Loucy (cell line): ENCODE measurements at regions not wholly inside any gene's neighbourhood (a gene's known extent, or its start where the extent isn't known, plus 50 kb on each side); places are given as distances from the start of the nearest gene placed in this dataset.

Source experiments
- H2AFZ ChIP-seq: fragments of 200-600 bp; sonication (generic); 2 replicates; pipeline ENCODE4 v1.6.0; 2016; ENCODE audit warnings: antibody characterized with exemption, mild to moderate bottlenecking, low read length, moderate library complexity
- H3F3A ChIP-seq: fragments of 200-600 bp; 2 replicates; pipeline ENCODE4 v1.6.0; 2016; ENCODE audit warnings: antibody characterized with exemption, low read depth, mild to moderate bottlenecking
- H3K27me3 ChIP-seq: fragments of 200-600 bp; sonication (generic); 2 replicates; pipeline ENCODE4 v1.6.1; 2014; ENCODE audit warnings: low read length, mild to moderate bottlenecking; ENCODE audit not compliant: insufficient read depth, poor library complexity, severe bottlenecking
- H3K36me3 ChIP-seq: fragments of 200-600 bp; sonication (generic); 2 replicates; pipeline ENCODE4 v1.6.1; 2016; ENCODE audit warnings: low read length; ENCODE audit not compliant: insufficient read depth
- H3K4me1 ChIP-seq: fragments of 200-600 bp; sonication (generic); 2 replicates; pipeline ENCODE4 v1.5.1; 2014; ENCODE audit warnings: low read length, mild to moderate bottlenecking; ENCODE audit not compliant: insufficient read depth, poor library complexity, severe bottlenecking
- H3K4me2 ChIP-seq: fragments of 200-600 bp; sonication (generic); 2 replicates; pipeline ENCODE4 v1.6.0; 2014; ENCODE audit warnings: antibody characterized with exemption, low read length, low read depth, mild to moderate bottlenecking; ENCODE audit not compliant: poor library complexity, severe bottlenecking
- H3K4me3 ChIP-seq: fragments of 200-600 bp; sonication (generic); 2 replicates; pipeline ENCODE4 v1.5.1; 2014; ENCODE audit warnings: low read length, mild to moderate bottlenecking, mixed read lengths; ENCODE audit not compliant: poor library complexity, severe bottlenecking
- H3K79me2 ChIP-seq: fragments of 200-600 bp; sonication (generic); 2 replicates; pipeline ENCODE4 v1.6.1; 2014; ENCODE audit warnings: low read length; ENCODE audit not compliant: insufficient read depth
- H3K9ac ChIP-seq: fragments of 200-600 bp; sonication (generic); 2 replicates; pipeline ENCODE4 v1.6.0; 2014; ENCODE audit warnings: mild to moderate bottlenecking, low read depth, low read length, moderate library complexity; ENCODE audit not compliant: poor library complexity, severe bottlenecking
- H3K9me2 ChIP-seq: fragments of 200-600 bp; sonication (generic); replicated peaks from 2 replicates; pipeline ENCODE4 v1.6.1; 2016; ENCODE audit warnings: low read depth, low read length, mixed read lengths
- H3K9me3 ChIP-seq: fragments of 200-600 bp; sonication (generic); 2 replicates; pipeline ENCODE4 v1.6.1; 2014; ENCODE audit warnings: mild to moderate bottlenecking, antibody characterized with exemption, low read length, low read depth; ENCODE audit not compliant: insufficient read depth
- H4K20me1 ChIP-seq: fragments of 200-600 bp; sonication (generic); 2 replicates; pipeline ENCODE4 v1.6.0; 2014; ENCODE audit warnings: antibody characterized with exemption, low read length, mild to moderate bottlenecking; ENCODE audit not compliant: insufficient read depth, poor library complexity, severe bottlenecking
- EZH2phosphoT487 ChIP-seq: fragments of 200-600 bp; IDR thresholded peaks from 2 replicates; pipeline ENCODE4 v1.6.1; 2018; ENCODE audit warnings: antibody characterized with exemption, mild to moderate bottlenecking, moderate library complexity, borderline replicate concordance
- TF ChIP-seq, protein P1 (sequence below): fragments of 200-600 bp; sonication (generic); conservative IDR thresholded peaks from 2 replicates; pipeline ENCODE4 v1.5.1; 2014; ENCODE audit warnings: mild to moderate bottlenecking, antibody characterized with exemption, low read length

DNA sequence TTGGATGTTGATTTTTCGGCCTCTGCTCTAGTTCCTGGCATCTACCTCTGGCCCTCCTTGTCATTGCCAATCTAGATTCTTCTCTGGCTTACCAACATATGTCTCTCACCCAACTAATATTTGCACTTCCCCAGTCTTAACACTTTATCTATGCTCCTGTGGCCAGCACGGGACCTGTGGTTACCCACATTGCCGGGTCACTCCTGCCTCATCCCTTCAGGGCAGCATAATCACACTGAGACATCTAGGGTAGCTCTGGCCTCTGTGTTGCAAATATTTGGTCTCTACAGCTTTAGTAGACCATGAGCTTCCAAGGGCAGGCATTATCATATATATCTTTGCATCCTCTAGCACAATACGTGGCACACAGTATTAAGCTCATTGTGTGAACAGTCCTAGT, 182.0 kb upstream of the ARHGAP20 start:
- H4K20me1 ChIP-seq = no peaks in the 10 kb centered on the region
- H3F3A ChIP-seq = no peaks in the 10 kb centered on the region
- H3K4me2 ChIP-seq = no peak overlapping the region
- no peaks in the 10 kb centered on the region for H3K79me2 ChIP-seq
- H3K9me3 ChIP-seq = no peaks in the 10 kb centered on the region
- H3K4me3 ChIP-seq = no peak overlapping the region
- TF ChIP-seq, protein P1, sequence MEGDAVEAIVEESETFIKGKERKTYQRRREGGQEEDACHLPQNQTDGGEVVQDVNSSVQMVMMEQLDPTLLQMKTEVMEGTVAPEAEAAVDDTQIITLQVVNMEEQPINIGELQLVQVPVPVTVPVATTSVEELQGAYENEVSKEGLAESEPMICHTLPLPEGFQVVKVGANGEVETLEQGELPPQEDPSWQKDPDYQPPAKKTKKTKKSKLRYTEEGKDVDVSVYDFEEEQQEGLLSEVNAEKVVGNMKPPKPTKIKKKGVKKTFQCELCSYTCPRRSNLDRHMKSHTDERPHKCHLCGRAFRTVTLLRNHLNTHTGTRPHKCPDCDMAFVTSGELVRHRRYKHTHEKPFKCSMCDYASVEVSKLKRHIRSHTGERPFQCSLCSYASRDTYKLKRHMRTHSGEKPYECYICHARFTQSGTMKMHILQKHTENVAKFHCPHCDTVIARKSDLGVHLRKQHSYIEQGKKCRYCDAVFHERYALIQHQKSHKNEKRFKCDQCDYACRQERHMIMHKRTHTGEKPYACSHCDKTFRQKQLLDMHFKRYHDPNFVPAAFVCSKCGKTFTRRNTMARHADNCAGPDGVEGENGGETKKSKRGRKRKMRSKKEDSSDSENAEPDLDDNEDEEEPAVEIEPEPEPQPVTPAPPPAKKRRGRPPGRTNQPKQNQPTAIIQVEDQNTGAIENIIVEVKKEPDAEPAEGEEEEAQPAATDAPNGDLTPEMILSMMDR = no peak
- TF ChIP-seq EZH2phosphoT487 = no peak
- H3K9ac ChIP-seq = no peak overlapping the region
- H2AFZ ChIP-seq = no peak overlapping the region
- peaks cover 2% of the 10 kb centered on the region for H3K27me3 ChIP-seq
- no peaks in the 10 kb centered on the region for H3K4me1 ChIP-seq
- no peaks in the 10 kb centered on the region for H3K9me2 ChIP-seq
- H3K36me3 ChIP-seq = no peaks in the 10 kb centered on the region

DNA sequence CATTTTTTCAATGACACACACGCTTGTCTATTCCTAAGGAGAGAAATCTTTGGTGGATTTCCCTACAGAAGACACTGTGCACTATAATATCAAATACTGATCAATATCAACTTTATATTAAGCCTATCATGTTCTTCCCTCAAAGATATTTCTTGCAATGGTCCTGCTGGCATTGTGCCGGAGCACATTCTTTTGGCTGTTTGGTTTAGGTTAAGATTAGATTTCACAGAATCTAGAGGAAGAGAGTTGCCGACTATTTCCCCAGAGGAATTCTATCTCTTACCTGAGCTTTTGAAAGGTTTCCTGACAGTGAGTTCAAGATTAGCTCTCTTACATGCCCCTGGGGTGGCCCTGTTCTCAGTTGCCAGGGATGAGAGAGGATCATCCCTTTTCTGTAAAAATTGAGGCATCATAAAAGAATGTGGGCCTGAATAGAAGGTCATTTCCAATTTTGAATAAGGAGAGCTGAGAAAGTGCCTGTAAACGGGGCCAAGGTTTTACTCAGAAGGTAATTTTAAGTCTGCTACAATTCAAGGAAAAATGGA, 180.6 kb upstream of the ARHGAP20 start:
- no peak overlapping the region for H3K4me2 ChIP-seq
- no peaks in the 10 kb centered on the region for H4K20me1 ChIP-seq
- no peaks in the 10 kb centered on the region for H3K27me3 ChIP-seq
- no peaks in the 10 kb centered on the region for H3K79me2 ChIP-seq
- no peaks in the 10 kb centered on the region for H3K9me2 ChIP-seq
- no peak overlapping the region for H3K4me3 ChIP-seq
- H3K36me3 ChIP-seq = no peaks in the 10 kb centered on the region
- no peaks in the 10 kb centered on the region for H3F3A ChIP-seq
- no peak for TF ChIP-seq EZH2phosphoT487
- TF ChIP-seq, protein P1 = no peak
- H3K9me3 ChIP-seq = no peaks in the 10 kb centered on the region
- H2AFZ ChIP-seq = no peak overlapping the region
- H3K4me1 ChIP-seq = no peaks in the 10 kb centered on the region
- no peak overlapping the region for H3K9ac ChIP-seq

DNA sequence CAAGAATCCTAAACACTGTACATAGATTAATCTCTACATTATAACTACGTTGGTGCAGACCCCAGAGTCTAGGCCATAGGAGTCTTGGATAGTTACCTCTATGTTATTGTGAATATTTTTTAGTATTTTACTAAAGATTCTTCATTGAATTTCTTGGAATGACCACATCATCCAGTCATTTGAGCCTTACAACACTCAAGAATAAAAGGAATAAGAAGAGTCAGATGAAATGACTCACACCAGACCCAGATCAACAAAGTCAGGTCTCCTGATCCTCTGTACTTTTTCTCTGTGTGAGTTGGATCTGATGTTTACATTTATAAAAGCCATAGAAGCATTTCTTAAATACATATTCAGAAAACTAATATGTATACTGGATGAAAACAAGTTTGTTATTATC, 179.2 kb upstream of the ARHGAP20 start:
- TF ChIP-seq, protein P1 = no peak
- no peak for TF ChIP-seq EZH2phosphoT487
- no peaks in the 10 kb centered on the region for H3K9me3 ChIP-seq
- no peak overlapping the region for H3K4me3 ChIP-seq
- H3K4me1 ChIP-seq = no peaks in the 10 kb centered on the region
- no peak overlapping the region for H3K4me2 ChIP-seq
- H3K36me3 ChIP-seq = no peaks in the 10 kb centered on the region
- H3K79me2 ChIP-seq = no peaks in the 10 kb centered on the region
- H3F3A ChIP-seq = no peaks in the 10 kb centered on the region
- no peaks in the 10 kb centered on the region for H3K27me3 ChIP-seq
- no peak overlapping the region for H3K9ac ChIP-seq
- no peaks in the 10 kb centered on the region for H3K9me2 ChIP-seq
- no peaks in the 10 kb centered on the region for H4K20me1 ChIP-seq
- H2AFZ ChIP-seq = no peak overlapping the region
